ENCODE measurements at regions not wholly inside any gene's neighbourhood (a gene's known extent, or its start where the extent isn't known, plus 50 kb on each side); places are given as distances from the start of the nearest gene placed in this dataset.

DNA sequence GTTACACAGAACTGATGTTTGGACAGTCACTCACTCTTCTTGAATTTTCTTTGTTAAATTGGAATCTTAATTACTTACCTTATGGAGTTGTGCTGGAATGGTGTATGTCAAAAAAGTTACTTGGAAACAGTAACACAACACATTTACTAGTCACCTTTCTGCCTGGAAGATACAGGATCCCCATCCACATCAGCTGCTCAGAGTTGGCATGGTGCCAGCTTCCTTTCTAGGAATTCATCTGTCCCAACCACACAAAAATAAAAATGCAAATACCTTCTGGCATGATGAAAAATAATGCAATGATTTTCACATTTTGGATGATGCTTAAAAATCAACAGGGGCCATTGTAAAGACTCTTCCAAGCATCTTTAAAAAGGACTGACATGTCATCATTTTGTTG lies 341.5 kb downstream of the TMEM38B start:
- TF ChIP-seq, protein P1, sequence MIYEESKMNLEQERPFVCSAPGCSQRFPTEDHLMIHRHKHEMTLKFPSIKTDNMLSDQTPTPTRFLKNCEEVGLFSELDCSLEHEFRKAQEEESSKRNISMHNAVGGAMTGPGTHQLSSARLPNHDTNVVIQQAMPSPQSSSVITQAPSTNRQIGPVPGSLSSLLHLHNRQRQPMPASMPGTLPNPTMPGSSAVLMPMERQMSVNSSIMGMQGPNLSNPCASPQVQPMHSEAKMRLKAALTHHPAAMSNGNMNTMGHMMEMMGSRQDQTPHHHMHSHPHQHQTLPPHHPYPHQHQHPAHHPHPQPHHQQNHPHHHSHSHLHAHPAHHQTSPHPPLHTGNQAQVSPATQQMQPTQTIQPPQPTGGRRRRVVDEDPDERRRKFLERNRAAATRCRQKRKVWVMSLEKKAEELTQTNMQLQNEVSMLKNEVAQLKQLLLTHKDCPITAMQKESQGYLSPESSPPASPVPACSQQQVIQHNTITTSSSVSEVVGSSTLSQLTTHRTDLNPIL (CRISPR knock-in tag; IDR thresholded peaks at IDR 0.05; ENCODE audit: low read depth) = no peak
- TF ChIP-seq ZFP3 (CRISPR knock-in tag; IDR thresholded peaks at IDR 0.05) (no peak), CSDC2 (CRISPR knock-in tag; IDR thresholded peaks at IDR 0.05) (no peak), TOX (CRISPR knock-in tag; IDR thresholded peaks at IDR 0.05; ENCODE audit: borderline replicate concordance) (no peak), ZNF565 (CRISPR knock-in tag; conservative IDR thresholded peaks at IDR 0.05; ENCODE audit: low read depth) (no peak), PPARA (CRISPR knock-in tag; IDR thresholded peaks at IDR 0.05; ENCODE audit: borderline replicate concordance) (no peak), BACH2 (CRISPR knock-in tag; IDR thresholded peaks at IDR 0.05; ENCODE audit: borderline replicate concordance) (no peak), ARNTL (CRISPR knock-in tag; IDR thresholded peaks at IDR 0.05; ENCODE audit: borderline replicate concordance, low read depth) (no peak), OSR1 (CRISPR knock-in tag; IDR thresholded peaks at IDR 0.05) (no peak), TCF4 (CRISPR knock-in tag; IDR thresholded peaks at IDR 0.05; ENCODE audit: borderline replicate concordance) (no peak), SNAI2 (CRISPR knock-in tag; IDR thresholded peaks at IDR 0.05) (no peak), GLIS3 (CRISPR knock-in tag; IDR thresholded peaks at IDR 0.05) (no peak), ESRRG (CRISPR knock-in tag; IDR thresholded peaks at IDR 0.05) (no peak)
- TF ChIP-seq, protein P2, sequence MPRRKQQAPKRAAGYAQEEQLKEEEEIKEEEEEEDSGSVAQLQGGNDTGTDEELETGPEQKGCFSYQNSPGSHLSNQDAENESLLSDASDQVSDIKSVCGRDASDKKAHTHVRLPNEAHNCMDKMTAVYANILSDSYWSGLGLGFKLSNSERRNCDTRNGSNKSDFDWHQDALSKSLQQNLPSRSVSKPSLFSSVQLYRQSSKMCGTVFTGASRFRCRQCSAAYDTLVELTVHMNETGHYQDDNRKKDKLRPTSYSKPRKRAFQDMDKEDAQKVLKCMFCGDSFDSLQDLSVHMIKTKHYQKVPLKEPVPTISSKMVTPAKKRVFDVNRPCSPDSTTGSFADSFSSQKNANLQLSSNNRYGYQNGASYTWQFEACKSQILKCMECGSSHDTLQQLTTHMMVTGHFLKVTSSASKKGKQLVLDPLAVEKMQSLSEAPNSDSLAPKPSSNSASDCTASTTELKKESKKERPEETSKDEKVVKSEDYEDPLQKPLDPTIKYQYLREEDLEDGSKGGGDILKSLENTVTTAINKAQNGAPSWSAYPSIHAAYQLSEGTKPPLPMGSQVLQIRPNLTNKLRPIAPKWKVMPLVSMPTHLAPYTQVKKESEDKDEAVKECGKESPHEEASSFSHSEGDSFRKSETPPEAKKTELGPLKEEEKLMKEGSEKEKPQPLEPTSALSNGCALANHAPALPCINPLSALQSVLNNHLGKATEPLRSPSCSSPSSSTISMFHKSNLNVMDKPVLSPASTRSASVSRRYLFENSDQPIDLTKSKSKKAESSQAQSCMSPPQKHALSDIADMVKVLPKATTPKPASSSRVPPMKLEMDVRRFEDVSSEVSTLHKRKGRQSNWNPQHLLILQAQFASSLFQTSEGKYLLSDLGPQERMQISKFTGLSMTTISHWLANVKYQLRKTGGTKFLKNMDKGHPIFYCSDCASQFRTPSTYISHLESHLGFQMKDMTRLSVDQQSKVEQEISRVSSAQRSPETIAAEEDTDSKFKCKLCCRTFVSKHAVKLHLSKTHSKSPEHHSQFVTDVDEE (CRISPR knock-in tag; IDR thresholded peaks at IDR 0.05) = no peak
- TF ChIP-seq, protein P3, sequence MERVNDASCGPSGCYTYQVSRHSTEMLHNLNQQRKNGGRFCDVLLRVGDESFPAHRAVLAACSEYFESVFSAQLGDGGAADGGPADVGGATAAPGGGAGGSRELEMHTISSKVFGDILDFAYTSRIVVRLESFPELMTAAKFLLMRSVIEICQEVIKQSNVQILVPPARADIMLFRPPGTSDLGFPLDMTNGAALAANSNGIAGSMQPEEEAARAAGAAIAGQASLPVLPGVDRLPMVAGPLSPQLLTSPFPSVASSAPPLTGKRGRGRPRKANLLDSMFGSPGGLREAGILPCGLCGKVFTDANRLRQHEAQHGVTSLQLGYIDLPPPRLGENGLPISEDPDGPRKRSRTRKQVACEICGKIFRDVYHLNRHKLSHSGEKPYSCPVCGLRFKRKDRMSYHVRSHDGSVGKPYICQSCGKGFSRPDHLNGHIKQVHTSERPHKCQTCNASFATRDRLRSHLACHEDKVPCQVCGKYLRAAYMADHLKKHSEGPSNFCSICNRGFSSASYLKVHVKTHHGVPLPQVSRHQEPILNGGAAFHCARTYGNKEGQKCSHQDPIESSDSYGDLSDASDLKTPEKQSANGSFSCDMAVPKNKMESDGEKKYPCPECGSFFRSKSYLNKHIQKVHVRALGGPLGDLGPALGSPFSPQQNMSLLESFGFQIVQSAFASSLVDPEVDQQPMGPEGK (CRISPR knock-in tag; IDR thresholded peaks at IDR 0.05; ENCODE audit: borderline replicate concordance) = no peak
- TF ChIP-seq, protein P4, sequence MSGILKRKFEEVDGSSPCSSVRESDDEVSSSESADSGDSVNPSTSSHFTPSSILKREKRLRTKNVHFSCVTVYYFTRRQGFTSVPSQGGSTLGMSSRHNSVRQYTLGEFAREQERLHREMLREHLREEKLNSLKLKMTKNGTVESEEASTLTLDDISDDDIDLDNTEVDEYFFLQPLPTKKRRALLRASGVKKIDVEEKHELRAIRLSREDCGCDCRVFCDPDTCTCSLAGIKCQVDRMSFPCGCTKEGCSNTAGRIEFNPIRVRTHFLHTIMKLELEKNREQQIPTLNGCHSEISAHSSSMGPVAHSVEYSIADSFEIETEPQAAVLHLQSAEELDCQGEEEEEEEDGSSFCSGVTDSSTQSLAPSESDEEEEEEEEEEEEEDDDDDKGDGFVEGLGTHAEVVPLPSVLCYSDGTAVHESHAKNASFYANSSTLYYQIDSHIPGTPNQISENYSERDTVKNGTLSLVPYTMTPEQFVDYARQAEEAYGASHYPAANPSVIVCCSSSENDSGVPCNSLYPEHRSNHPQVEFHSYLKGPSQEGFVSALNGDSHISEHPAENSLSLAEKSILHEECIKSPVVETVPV (CRISPR knock-in tag; IDR thresholded peaks at IDR 0.05) = no peak
- TF ChIP-seq, protein P5, sequence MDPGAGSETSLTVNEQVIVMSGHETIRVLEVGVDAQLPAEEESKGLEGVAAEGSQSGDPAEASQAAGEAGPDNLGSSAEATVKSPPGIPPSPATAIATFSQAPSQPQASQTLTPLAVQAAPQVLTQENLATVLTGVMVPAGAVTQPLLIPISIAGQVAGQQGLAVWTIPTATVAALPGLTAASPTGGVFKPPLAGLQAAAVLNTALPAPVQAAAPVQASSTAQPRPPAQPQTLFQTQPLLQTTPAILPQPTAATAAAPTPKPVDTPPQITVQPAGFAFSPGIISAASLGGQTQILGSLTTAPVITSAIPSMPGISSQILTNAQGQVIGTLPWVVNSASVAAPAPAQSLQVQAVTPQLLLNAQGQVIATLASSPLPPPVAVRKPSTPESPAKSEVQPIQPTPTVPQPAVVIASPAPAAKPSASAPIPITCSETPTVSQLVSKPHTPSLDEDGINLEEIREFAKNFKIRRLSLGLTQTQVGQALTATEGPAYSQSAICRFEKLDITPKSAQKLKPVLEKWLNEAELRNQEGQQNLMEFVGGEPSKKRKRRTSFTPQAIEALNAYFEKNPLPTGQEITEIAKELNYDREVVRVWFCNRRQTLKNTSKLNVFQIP (CRISPR knock-in tag; IDR thresholded peaks at IDR 0.05; ENCODE audit: borderline replicate concordance, low read depth) = no peak
- ATAC-seq = no peak

DNA sequence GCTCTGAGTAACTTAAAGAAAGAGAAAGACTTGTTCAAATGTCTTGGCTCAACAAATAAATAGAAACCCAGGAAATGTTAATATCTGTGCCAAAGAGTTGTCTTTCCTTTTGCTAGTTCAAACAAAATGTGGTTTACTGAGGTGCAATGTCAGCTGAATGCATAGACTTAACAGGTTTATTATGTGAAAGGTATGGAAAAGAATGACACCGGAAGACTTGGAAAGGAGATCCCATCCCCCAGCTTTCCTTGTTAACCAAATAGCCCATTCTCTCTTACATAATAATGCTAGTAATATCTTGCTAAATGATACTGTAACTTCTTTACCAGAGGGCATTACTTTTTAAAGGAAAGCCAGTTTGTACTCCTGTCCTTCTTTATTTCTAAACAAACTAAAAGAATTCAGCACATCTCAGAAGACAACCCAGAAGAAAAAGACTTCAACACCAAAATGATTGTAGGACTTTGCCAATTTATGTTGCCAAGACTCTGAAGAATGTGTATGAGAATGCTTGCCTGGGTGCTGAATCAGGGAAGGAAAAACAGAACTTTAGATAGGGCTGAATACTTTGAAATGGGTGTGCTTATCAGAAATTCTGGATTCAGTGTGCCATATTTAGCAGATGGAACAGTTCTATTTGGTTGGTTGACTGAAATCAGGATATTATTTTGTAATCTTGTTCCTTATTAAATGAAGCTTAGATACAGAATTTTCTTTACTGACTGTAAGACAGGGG lies 344.1 kb downstream of the TMEM38B start:
- no peak for ATAC-seq
- TF ChIP-seq TCF4 (CRISPR knock-in tag; IDR thresholded peaks at IDR 0.05; ENCODE audit: borderline replicate concordance) = no peak
- TF ChIP-seq, protein P1 (CRISPR knock-in tag; IDR thresholded peaks at IDR 0.05; ENCODE audit: low read depth) = no peak
